Sigmoid colon (tissue), 6 donors: ENCODE measurements at regions not wholly inside any gene's neighbourhood (a gene's known extent, or its start where the extent isn't known, plus 50 kb on each side); places are given as distances from the start of the nearest gene placed in this dataset.

Experiments
- DNase-seq: peaks from one replicate; pipeline ENCODE4 v3.0.0-alpha.2; 2019
- H3K27ac ChIP-seq, 4 donors: fragments of 200-600 bp; sonication (generic); one replicate each; pipeline ENCODE4 v1.5.1; 2016 to 2019; ENCODE audit warnings: mild to moderate bottlenecking in 1 of 4
- H3K27me3 ChIP-seq, 3 donors: fragments of 200-600 bp; sonication (generic); one replicate each; pipeline ENCODE4 v1.5.1; 2019; ENCODE audit warnings: mild to moderate bottlenecking in 1 of 3
- H3K36me3 ChIP-seq, 4 donors: fragments of 200-600 bp; sonication (generic); one replicate each; pipeline ENCODE4 v1.5.1; 2016 to 2019
- H3K4me1 ChIP-seq, 4 donors: fragments of 200-600 bp; sonication (generic); one replicate each; pipeline ENCODE4 v1.5.1; 2017 to 2019
- H3K4me3 ChIP-seq, 4 donors: fragments of 200-600 bp; sonication (generic); one replicate each; pipeline ENCODE4 v1.5.1; 2017 to 2019; ENCODE audit warnings: mild to moderate bottlenecking in 2 of 4, moderate library complexity in 1 of 4
- H3K9me3 ChIP-seq, 4 donors: fragments of 200-600 bp in 3 of 4; sonication (generic) in 3 of 4; one replicate each; pipeline versions ENCODE4 v1.5.1 to v1.6.1; 2013 to 2019
- EP300 ChIP-seq, 4 donors: sonication (generic); formaldehyde crosslinking; IDR thresholded peaks; one replicate each; pipeline ENCODE4 v1.6.1; 2017; ENCODE audit warnings: antibody characterized with exemption in 4 of 4
- POLR2A ChIP-seq, 2 donors: fragments of 450-650 bp; IDR thresholded peaks; one replicate each; pipeline ENCODE4 v1.6.1; 2016; ENCODE audit warnings: antibody characterized with exemption in 2 of 2, mild to moderate bottlenecking in 2 of 2, moderate library complexity in 2 of 2
- POLR2AphosphoS5 ChIP-seq, 4 donors: sonication (generic); formaldehyde crosslinking; IDR thresholded peaks; one replicate each; pipeline ENCODE4 v1.6.1; 2017; ENCODE audit warnings: antibody characterized with exemption in 4 of 4
- WGBS, 2 donors: extraction: QIAGEN DNeasy Blood & Tissue Kit; methylation state at CpG; one replicate each; pipeline ENCODE4 v1.1.7; 2013; 5-methylcytosine and 5-hydroxymethylcytosine counted together
- intact Hi-C: fragments of 100-400 bp; cut with DNase I; formaldehyde crosslinking; loops from one replicate; pipeline ENCODE4 v1.15.1; 2023
- TF ChIP-seq, protein P1 (sequence below), 4 experiments: fragments of 450-650 bp in 3 of 4; fragments of 200-600 bp in 1 of 4; IDR thresholded peaks; one replicate each; pipeline ENCODE4 v1.5.1; 2016 to 2019; ENCODE audit warnings: antibody characterized with exemption in 4 of 4, mild to moderate bottlenecking in 3 of 4, moderate library complexity in 2 of 4
- donor health status: healthy with polysubstance abuse.
- donor health status: healthy.

- 42 to 61% methylated on average over 2 of the region's 2 CpGs for WGBS, 2 donors
- no peak overlapping the region for H3K27ac ChIP-seq
- H3K4me3 ChIP-seq, result no peak overlapping the region
- no peaks in the 10 kb centered on the region for H3K36me3 ChIP-seq
- no peaks in the 10 kb centered on the region for H3K27me3 ChIP-seq
- TF ChIP-seq, protein P1, sequence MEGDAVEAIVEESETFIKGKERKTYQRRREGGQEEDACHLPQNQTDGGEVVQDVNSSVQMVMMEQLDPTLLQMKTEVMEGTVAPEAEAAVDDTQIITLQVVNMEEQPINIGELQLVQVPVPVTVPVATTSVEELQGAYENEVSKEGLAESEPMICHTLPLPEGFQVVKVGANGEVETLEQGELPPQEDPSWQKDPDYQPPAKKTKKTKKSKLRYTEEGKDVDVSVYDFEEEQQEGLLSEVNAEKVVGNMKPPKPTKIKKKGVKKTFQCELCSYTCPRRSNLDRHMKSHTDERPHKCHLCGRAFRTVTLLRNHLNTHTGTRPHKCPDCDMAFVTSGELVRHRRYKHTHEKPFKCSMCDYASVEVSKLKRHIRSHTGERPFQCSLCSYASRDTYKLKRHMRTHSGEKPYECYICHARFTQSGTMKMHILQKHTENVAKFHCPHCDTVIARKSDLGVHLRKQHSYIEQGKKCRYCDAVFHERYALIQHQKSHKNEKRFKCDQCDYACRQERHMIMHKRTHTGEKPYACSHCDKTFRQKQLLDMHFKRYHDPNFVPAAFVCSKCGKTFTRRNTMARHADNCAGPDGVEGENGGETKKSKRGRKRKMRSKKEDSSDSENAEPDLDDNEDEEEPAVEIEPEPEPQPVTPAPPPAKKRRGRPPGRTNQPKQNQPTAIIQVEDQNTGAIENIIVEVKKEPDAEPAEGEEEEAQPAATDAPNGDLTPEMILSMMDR (IDR thresholded peaks at IDR 0.05), result no peak
- TF ChIP-seq POLR2A (IDR thresholded peaks at IDR 0.05) (no peak), EP300 (IDR thresholded peaks at IDR 0.05) (no peak), POLR2AphosphoS5 (IDR thresholded peaks at IDR 0.05) (no peak)
- DNase-seq, result no peak
- no peaks in the 10 kb centered on the region for H3K9me3 ChIP-seq
- intact Hi-C loops, result no loop called here
- H3K4me1 ChIP-seq, result no peaks in the 10 kb centered on the region
These were observed 536.9 kb upstream of the FAM174A start for GRCh38 chr5:99998319-99998718.

DNA sequence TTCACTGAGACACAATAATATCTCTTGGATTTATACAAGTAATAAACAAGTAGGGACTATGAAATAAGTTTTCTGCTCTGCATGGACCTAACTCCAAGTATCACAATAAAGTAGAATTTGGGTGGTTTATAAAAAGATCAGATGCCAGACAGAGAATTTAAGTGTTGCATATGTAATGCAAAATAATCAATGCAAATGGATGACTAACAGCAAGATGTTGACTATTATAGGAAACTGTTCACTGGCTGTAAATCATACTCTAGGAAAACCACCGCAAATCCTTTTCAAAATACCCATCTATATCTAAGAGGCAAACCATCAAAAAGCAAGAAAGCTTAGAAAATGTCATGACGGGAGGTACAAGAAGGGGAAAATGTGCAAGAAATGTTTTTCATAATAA is 539.8 kb upstream of the FAM174A start:
- H3K27ac ChIP-seq, result no peak overlapping the region
- no peak for TF ChIP-seq POLR2AphosphoS5 (IDR thresholded peaks at IDR 0.05)
- no peak for TF ChIP-seq POLR2A (IDR thresholded peaks at IDR 0.05)
- TF ChIP-seq, protein P1 (IDR thresholded peaks at IDR 0.05), result no peak
- TF ChIP-seq EP300 (IDR thresholded peaks at IDR 0.05), result no peak
- DNase-seq, result no peak
- intact Hi-C loops, result no loop called here
- H3K27me3 ChIP-seq, result no peaks in the 10 kb centered on the region
- 84 to 88% methylated on average over 2 of the region's 2 CpGs for WGBS, 2 donors
- H3K4me1 ChIP-seq, result no peaks in the 10 kb centered on the region
- H3K36me3 ChIP-seq, result no peaks in the 10 kb centered on the region
- no peak overlapping the region for H3K4me3 ChIP-seq
- H3K9me3 ChIP-seq, result no peaks in the 10 kb centered on the region

DNA sequence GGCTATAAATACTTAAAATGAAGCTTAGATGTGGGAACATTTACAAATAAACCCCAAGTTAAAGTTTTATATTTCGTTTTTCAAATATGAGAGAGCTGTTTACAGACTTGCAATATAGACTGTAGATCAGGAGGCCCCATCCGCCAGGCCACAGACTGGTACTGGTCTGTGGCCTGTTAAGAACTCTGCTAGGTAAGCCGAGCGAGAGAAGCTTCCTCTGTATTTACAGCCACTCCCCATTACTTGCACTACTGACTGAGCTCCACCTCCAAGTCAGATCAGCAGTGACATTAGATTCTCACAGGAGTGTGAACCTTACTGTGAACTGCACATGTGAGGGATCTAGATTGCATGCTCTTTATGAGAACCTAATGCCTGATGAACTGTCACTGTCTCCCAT is 561.4 kb upstream of the FAM174A start:
- no peaks in the 10 kb centered on the region for H3K36me3 ChIP-seq
- 60 to 72% methylated on average over 4 of the region's 4 CpGs for WGBS, 2 donors

DNA sequence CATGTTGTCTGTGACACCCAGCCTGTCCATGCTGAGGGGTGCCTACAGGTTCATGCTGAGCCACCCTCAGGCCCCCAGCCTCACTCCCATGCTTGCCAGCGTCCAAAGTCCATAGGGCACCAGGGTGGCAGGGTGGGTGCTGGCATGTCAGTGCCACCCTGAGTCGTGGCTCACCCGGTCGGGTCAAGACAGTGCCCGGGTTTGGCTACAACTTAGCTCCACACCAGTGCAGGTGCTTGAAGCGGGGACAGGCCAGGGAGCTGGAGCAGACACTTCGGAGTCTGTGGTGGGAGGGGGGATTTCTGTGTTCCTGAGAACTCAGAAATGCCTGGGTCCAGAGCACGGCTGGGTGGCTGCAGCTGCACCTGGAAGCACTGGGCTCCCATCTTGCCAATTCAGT is 579.2 kb upstream of the FAM174A start:
- 83 to 88% methylated on average over 8 of the region's 8 CpGs for WGBS, 2 donors

More for the DNA sequence above, 561.4 kb upstream of the FAM174A start:
- intact Hi-C loops, result no loop called here
- Histone ChIP-seq H3K27me3 (no peaks in the 10 kb centered on the region), H3K4me3 (no peak overlapping the region), H3K4me1 (no peaks in the 10 kb centered on the region), H3K9me3 (no peaks in the 10 kb centered on the region), H3K27ac (no peak overlapping the region)
- DNase-seq, result no peak
- TF ChIP-seq EP300 (IDR thresholded peaks at IDR 0.05), result no peak
- no peak for TF ChIP-seq POLR2AphosphoS5 (IDR thresholded peaks at IDR 0.05)
- no peak for TF ChIP-seq POLR2A (IDR thresholded peaks at IDR 0.05)
- TF ChIP-seq, protein P1 (IDR thresholded peaks at IDR 0.05), result no peak

DNA sequence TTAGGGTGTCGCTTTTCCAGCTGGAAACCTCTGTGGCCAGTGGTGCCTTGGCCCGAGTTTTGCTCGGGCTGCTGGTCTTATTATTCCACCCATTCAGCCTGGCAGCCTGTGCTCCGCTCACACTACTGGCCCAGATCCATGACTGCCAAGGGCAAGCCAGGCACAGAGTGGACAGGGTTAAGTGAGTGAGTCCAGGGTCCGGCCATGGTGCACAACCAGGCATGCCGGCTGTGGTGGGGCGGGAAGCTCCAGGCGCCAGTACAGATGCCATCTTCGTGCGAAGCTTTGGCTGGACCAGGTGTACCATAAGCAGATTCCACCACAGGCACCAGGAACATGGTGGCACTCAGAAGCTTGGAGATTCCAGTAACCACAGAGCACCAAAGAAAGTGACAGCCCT is 580.2 kb upstream of the FAM174A start:
- WGBS, 2 donors, result 88 to 93% methylated on average over 10 of the region's 10 CpGs
- Histone ChIP-seq H3K9me3 (no peaks in the 10 kb centered on the region), H3K27ac (no peak overlapping the region), H3K27me3 (no peaks in the 10 kb centered on the region), H3K4me3 (no peak overlapping the region), H3K4me1 (no peaks in the 10 kb centered on the region), H3K36me3 (no peaks in the 10 kb centered on the region)
- TF ChIP-seq, protein P1 (IDR thresholded peaks at IDR 0.05), result no peak
- no peak for TF ChIP-seq POLR2AphosphoS5 (IDR thresholded peaks at IDR 0.05)
- TF ChIP-seq EP300 (IDR thresholded peaks at IDR 0.05), result no peak
- TF ChIP-seq POLR2A (IDR thresholded peaks at IDR 0.05), result no peak
- intact Hi-C loops, result no loop called here
- no peak for DNase-seq

More for the DNA sequence above, 579.2 kb upstream of the FAM174A start:
- no peak overlapping the region for H3K4me3 ChIP-seq
- TF ChIP-seq EP300 (IDR thresholded peaks at IDR 0.05), result no peak
- TF ChIP-seq, protein P1 (IDR thresholded peaks at IDR 0.05), result no peak
- no peak for TF ChIP-seq POLR2A (IDR thresholded peaks at IDR 0.05)
- TF ChIP-seq POLR2AphosphoS5 (IDR thresholded peaks at IDR 0.05), result no peak
- no peaks in the 10 kb centered on the region for H3K36me3 ChIP-seq
- no peaks in the 10 kb centered on the region for H3K27me3 ChIP-seq
- no peaks in the 10 kb centered on the region for H3K9me3 ChIP-seq
- no peak for DNase-seq
- H3K4me1 ChIP-seq, result no peaks in the 10 kb centered on the region
- no peak overlapping the region for H3K27ac ChIP-seq
- intact Hi-C loops, result no loop called here
